GM12878 (cell line): ENCODE measurements at regions not wholly inside any gene's neighbourhood (a gene's known extent, or its start where the extent isn't known, plus 50 kb on each side); places are given as distances from the start of the nearest gene placed in this dataset.

Experiments used
- CBFB ChIP-seq: IDR thresholded peaks from 2 replicates; pipeline ENCODE4 v1.6.1; 2016; ENCODE audit warnings: antibody characterized with exemption, low read depth
- CTCF ChIP-seq, 3 experiments: IDR thresholded peaks in 2 of 3; conservative IDR thresholded peaks in 1 of 3; 2 replicates each; pipeline ENCODE4 v1.5.1; 2011; ENCODE audit warnings: low read depth in 3 of 3, low read length in 3 of 3, mild to moderate bottlenecking in 3 of 3, control low read depth in 2 of 3, moderate library complexity in 2 of 3, inconsistent platforms in 1 of 3, mixed read lengths in 1 of 3; ENCODE audit not compliant: control insufficient read depth in 2 of 3, insufficient read depth in 1 of 3; ENCODE audit errors: extremely low read depth in 1 of 3
- DPF2 ChIP-seq: fragments of 450-650 bp; IDR thresholded peaks from 2 replicates; pipeline ENCODE4 v1.6.1; 2017; ENCODE audit warnings: mild to moderate bottlenecking
- FOXK2 ChIP-seq: fragments of 450-650 bp; IDR thresholded peaks from 2 replicates; pipeline ENCODE4 v1.6.1; 2017; ENCODE audit warnings: mild to moderate bottlenecking, moderate library complexity
- HSF1 ChIP-seq: fragments of 150-350 bp; IDR thresholded peaks from 2 replicates; pipeline ENCODE4 v1.6.1; 2014; ENCODE audit warnings: mild to moderate bottlenecking, low read depth, low read length
- MEF2B ChIP-seq: fragments of 450-650 bp; IDR thresholded peaks from 2 replicates; pipeline ENCODE4 v1.6.1; 2018; ENCODE audit warnings: mild to moderate bottlenecking, moderate library complexity; ENCODE audit not compliant: partially characterized antibody, poor library complexity, severe bottlenecking
- NR2C2 ChIP-seq: IDR thresholded peaks from 2 replicates; pipeline ENCODE4 v1.6.1; 2011; ENCODE audit warnings: borderline replicate concordance, low read depth; ENCODE audit not compliant: control insufficient read depth, insufficient read length
- POLR2AphosphoS2 ChIP-seq: IDR thresholded peaks from 2 replicates; pipeline ENCODE4 v1.6.1; 2011; ENCODE audit warnings: low read depth, mild to moderate bottlenecking, low read length, improper control_type of control experiment, moderate library complexity
- RELA ChIP-seq: fragments of 450-650 bp; IDR thresholded peaks from 2 replicates; pipeline ENCODE4 v1.8.0; 2014; ENCODE audit warnings: borderline replicate concordance; ENCODE audit not compliant: partially characterized antibody
- SUPT20H ChIP-seq: IDR thresholded peaks from 2 replicates; pipeline ENCODE4 v1.6.1; 2011; ENCODE audit warnings: low read depth, mild to moderate bottlenecking, low read length, moderate library complexity, borderline replicate concordance; ENCODE audit not compliant: control insufficient read depth
- USF2 ChIP-seq: IDR thresholded peaks from 2 replicates; pipeline ENCODE4 v1.6.1; 2011; ENCODE audit warnings: low read depth, low read length, improper control_type of control experiment, borderline replicate concordance
- ZBED1 ChIP-seq: IDR thresholded peaks from 2 replicates; pipeline ENCODE4 v1.6.1; 2016; ENCODE audit warnings: borderline replicate concordance
- ZBTB33 ChIP-seq: fragments of 450-650 bp; IDR thresholded peaks from 2 replicates; pipeline ENCODE4 v1.6.1; 2017; ENCODE audit warnings: mild to moderate bottlenecking

- TF ChIP-seq DPF2 (no peak), CBFB (no peak), ZBTB33 (no peak), MEF2B (no peak), POLR2AphosphoS2 (no peak), USF2 (no peak), SUPT20H (no peak), ZBED1 (no peak), CTCF (IDR thresholded peaks at IDR 0.05 in 2 of 3, conservative IDR thresholded peaks at IDR 0.05 in 1 of 3; ENCODE audit: control insufficient read depth in 2 of 3, extremely low read depth in 1 of 3, insufficient read depth in 1 of 3, low read depth in 3 of 3, low read length in 3 of 3) (no peak), HSF1 (no peak), RELA (no peak), FOXK2 (no peak), NR2C2 (no peak)
Observed at GRCh38 chr9:87146933-87147332, 199.6 kb upstream of the GAS1 start (continued).
